ENCODE measurements at regions not wholly inside any gene's neighbourhood (a gene's known extent, or its start where the extent isn't known, plus 50 kb on each side); places are given as distances from the start of the nearest gene placed in this dataset.

DNA sequence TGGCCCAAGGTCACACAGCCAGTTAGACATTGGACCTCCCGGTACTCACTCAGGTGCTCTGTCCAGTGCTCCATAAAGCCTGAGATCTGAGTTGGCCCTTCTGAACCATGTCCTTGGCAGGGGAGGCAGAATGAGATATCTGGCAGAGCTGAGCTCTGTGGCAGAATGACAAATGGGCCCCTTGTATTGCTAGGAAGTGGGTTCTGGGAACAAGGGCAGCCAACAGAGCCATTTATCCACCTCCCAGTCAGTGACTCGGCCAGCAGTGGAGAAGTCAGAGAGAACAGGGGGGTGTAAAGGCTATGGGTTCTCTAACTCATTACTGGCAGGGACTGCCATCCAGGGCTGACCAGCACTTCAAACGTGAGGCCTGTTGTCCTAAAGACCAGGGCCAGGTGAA, 117.1 kb upstream of the NLRP1 start:
- Histone ChIP-seq H3K27me3 (ENCODE audit: control insufficient read depth, extremely low read depth, insufficient read depth, low read length) (peaks cover 16% of the 10 kb centered on the region), H3K9ac (ENCODE audit: control insufficient read depth, extremely low read depth, insufficient read depth, low read length) (no peak overlapping the region), H3K9me1 (ENCODE audit: control insufficient read depth, extremely low read depth, insufficient read depth, low read length) (no peaks in the 10 kb centered on the region), H3K27ac (ENCODE audit: control insufficient read depth, insufficient read depth, low read length) (no peak overlapping the region), H3K4me2 (ENCODE audit: control insufficient read depth, extremely low read depth, insufficient read depth, low read depth, low read length) (no peak overlapping the region), H3K4me1 (ENCODE audit: control insufficient read depth, extremely low read depth, insufficient read depth, low read length) (no peaks in the 10 kb centered on the region), H4K20me1 (ENCODE audit: control insufficient read depth, extremely low read depth, insufficient read depth, low read length) (no peaks in the 10 kb centered on the region), H3K9me3 (ENCODE audit: control insufficient read depth, low read depth, low read length) (no peaks in the 10 kb centered on the region), H3K79me2 (ENCODE audit: control insufficient read depth, insufficient read depth, low read length) (no peaks in the 10 kb centered on the region), H3K4me3 (ENCODE audit: control insufficient read depth in 2 of 3, extremely low read depth in 1 of 3, insufficient read depth in 2 of 3, low read depth in 1 of 3, low read length in 3 of 3) (no peak overlapping the region), H3K36me3 (ENCODE audit: control insufficient read depth in 2 of 2, extremely low read depth in 1 of 2, insufficient read depth in 2 of 2, low read length in 2 of 2) (no peaks in the 10 kb centered on the region), H2AFZ (ENCODE audit: control insufficient read depth, low read length) (no peak overlapping the region)
- dilution Hi-C loops (cut with MboI; ENCODE audit: extremely low pct_ligation_motif_present, low sequenced_read_pairs) = no loop called here
- TF ChIP-seq EZH2 (IDR thresholded peaks at IDR 0.05; ENCODE audit: low read length) = no peak
- FAIRE-seq (no peak), DNase-seq (ENCODE audit: low read depth, low spot score) (no peak)

GRCh38 chr17:5702951-5703510, 118.7 kb upstream of the NLRP1 start:
- Histone ChIP-seq H3K4me2 (ENCODE audit: control insufficient read depth, extremely low read depth, insufficient read depth, low read depth, low read length) (no peak overlapping the region), H3K9ac (ENCODE audit: control insufficient read depth, extremely low read depth, insufficient read depth, low read length) (no peak overlapping the region), H3K27ac (ENCODE audit: control insufficient read depth, insufficient read depth, low read length) (no peak overlapping the region), H3K9me1 (ENCODE audit: control insufficient read depth, extremely low read depth, insufficient read depth, low read length) (no peaks in the 10 kb centered on the region), H4K20me1 (ENCODE audit: control insufficient read depth, extremely low read depth, insufficient read depth, low read length) (no peaks in the 10 kb centered on the region), H3K4me1 (ENCODE audit: control insufficient read depth, extremely low read depth, insufficient read depth, low read length) (no peaks in the 10 kb centered on the region), H3K79me2 (ENCODE audit: control insufficient read depth, insufficient read depth, low read length) (no peaks in the 10 kb centered on the region), H3K9me3 (ENCODE audit: control insufficient read depth, low read depth, low read length) (no peaks in the 10 kb centered on the region), H3K27me3 (ENCODE audit: control insufficient read depth, extremely low read depth, insufficient read depth, low read length) (peaks cover 16% of the 10 kb centered on the region), H3K36me3 (ENCODE audit: control insufficient read depth in 2 of 2, extremely low read depth in 1 of 2, insufficient read depth in 2 of 2, low read length in 2 of 2) (no peaks in the 10 kb centered on the region), H3K4me3 (ENCODE audit: control insufficient read depth in 2 of 3, extremely low read depth in 1 of 3, insufficient read depth in 2 of 3, low read depth in 1 of 3, low read length in 3 of 3) (no peak overlapping the region), H2AFZ (ENCODE audit: control insufficient read depth, low read length) (no peak overlapping the region)
- TF ChIP-seq, protein P1, sequence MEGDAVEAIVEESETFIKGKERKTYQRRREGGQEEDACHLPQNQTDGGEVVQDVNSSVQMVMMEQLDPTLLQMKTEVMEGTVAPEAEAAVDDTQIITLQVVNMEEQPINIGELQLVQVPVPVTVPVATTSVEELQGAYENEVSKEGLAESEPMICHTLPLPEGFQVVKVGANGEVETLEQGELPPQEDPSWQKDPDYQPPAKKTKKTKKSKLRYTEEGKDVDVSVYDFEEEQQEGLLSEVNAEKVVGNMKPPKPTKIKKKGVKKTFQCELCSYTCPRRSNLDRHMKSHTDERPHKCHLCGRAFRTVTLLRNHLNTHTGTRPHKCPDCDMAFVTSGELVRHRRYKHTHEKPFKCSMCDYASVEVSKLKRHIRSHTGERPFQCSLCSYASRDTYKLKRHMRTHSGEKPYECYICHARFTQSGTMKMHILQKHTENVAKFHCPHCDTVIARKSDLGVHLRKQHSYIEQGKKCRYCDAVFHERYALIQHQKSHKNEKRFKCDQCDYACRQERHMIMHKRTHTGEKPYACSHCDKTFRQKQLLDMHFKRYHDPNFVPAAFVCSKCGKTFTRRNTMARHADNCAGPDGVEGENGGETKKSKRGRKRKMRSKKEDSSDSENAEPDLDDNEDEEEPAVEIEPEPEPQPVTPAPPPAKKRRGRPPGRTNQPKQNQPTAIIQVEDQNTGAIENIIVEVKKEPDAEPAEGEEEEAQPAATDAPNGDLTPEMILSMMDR (optimal IDR thresholded peaks at IDR 0.05 in 1 of 3, IDR thresholded peaks at IDR 0.05 in 1 of 3, conservative IDR thresholded peaks at IDR 0.05 in 1 of 3; ENCODE audit: extremely low read depth in 1 of 3, insufficient read depth in 2 of 3, low read length in 3 of 3) = no peak
- TF ChIP-seq EZH2 (IDR thresholded peaks at IDR 0.05; ENCODE audit: low read length) = no peak
- no peak for FAIRE-seq
- dilution Hi-C loops (cut with MboI; ENCODE audit: extremely low pct_ligation_motif_present, low sequenced_read_pairs) = no loop called here
- DNase-seq (ENCODE audit: low read depth, low spot score) = no peak

GRCh38 chr17:5703736-5704135, 119.4 kb upstream of the NLRP1 start:
- Histone ChIP-seq H3K9me3 (ENCODE audit: control insufficient read depth, low read depth, low read length) (no peaks in the 10 kb centered on the region), H3K27me3 (ENCODE audit: control insufficient read depth, extremely low read depth, insufficient read depth, low read length) (peaks cover 16% of the 10 kb centered on the region), H4K20me1 (ENCODE audit: control insufficient read depth, extremely low read depth, insufficient read depth, low read length) (no peaks in the 10 kb centered on the region), H3K27ac (ENCODE audit: control insufficient read depth, insufficient read depth, low read length) (no peak overlapping the region), H3K9ac (ENCODE audit: control insufficient read depth, extremely low read depth, insufficient read depth, low read length) (no peak overlapping the region), H3K4me1 (ENCODE audit: control insufficient read depth, extremely low read depth, insufficient read depth, low read length) (no peaks in the 10 kb centered on the region), H3K9me1 (ENCODE audit: control insufficient read depth, extremely low read depth, insufficient read depth, low read length) (no peaks in the 10 kb centered on the region), H3K79me2 (ENCODE audit: control insufficient read depth, insufficient read depth, low read length) (no peaks in the 10 kb centered on the region), H3K4me3 (ENCODE audit: control insufficient read depth in 2 of 3, extremely low read depth in 1 of 3, insufficient read depth in 2 of 3, low read depth in 1 of 3, low read length in 3 of 3) (no peak overlapping the region), H3K4me2 (ENCODE audit: control insufficient read depth, extremely low read depth, insufficient read depth, low read depth, low read length) (no peak overlapping the region), H2AFZ (ENCODE audit: control insufficient read depth, low read length) (no peak overlapping the region), H3K36me3 (ENCODE audit: control insufficient read depth in 2 of 2, extremely low read depth in 1 of 2, insufficient read depth in 2 of 2, low read length in 2 of 2) (no peaks in the 10 kb centered on the region)
- dilution Hi-C loops (cut with MboI; ENCODE audit: extremely low pct_ligation_motif_present, low sequenced_read_pairs) = no loop called here
- DNase-seq (ENCODE audit: low read depth, low spot score) (no peak), FAIRE-seq (no peak)
- TF ChIP-seq, protein P1 (optimal IDR thresholded peaks at IDR 0.05 in 1 of 3, IDR thresholded peaks at IDR 0.05 in 1 of 3, conservative IDR thresholded peaks at IDR 0.05 in 1 of 3; ENCODE audit: extremely low read depth in 1 of 3, insufficient read depth in 2 of 3, low read length in 3 of 3) = no peak
- TF ChIP-seq EZH2 (IDR thresholded peaks at IDR 0.05; ENCODE audit: low read length) = no peak

Data from keratinocyte (primary cell).